Cardiac septum (tissue), 1 donor: ENCODE measurements at regions not wholly inside any gene's neighbourhood (a gene's known extent, or its start where the extent isn't known, plus 50 kb on each side); places are given as distances from the start of the nearest gene placed in this dataset.

Source experiments
- DNase-seq: peaks from one replicate; pipeline ENCODE4 v3.0.0-alpha.2; 2020; ENCODE audit warnings: low spot score
- intact Hi-C: fragments of 100-400 bp; cut with DNase I; formaldehyde crosslinking; loops from one replicate; pipeline ENCODE4 v1.14.0; 2022
- donor health status: DM: no; HTN: no; CAD: no.

DNA sequence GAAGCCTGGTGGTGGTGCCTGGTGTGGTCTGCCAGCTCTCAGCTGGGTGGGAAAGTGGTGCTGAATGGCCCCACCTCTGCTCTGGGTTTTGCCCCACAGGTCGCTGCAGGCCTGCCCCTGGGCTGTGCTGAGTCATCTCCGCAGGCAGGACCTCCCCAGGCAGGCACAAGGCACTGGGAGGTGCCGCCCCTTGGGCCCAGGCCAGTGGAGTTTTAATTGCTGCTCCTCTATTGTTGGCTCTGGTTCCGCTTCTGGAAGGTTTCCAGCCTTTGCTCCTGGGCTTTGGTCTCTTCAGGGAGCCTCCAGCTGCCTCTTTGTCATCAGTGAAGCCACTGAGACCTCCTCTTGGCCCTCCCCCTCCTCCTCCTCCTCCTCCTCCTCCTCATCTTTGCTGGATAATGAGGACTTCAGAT is 180.3 kb upstream of the GRB10 start:
- intact Hi-C loops: no loop called here
- DNase-seq: peak; percentile 87

DNA sequence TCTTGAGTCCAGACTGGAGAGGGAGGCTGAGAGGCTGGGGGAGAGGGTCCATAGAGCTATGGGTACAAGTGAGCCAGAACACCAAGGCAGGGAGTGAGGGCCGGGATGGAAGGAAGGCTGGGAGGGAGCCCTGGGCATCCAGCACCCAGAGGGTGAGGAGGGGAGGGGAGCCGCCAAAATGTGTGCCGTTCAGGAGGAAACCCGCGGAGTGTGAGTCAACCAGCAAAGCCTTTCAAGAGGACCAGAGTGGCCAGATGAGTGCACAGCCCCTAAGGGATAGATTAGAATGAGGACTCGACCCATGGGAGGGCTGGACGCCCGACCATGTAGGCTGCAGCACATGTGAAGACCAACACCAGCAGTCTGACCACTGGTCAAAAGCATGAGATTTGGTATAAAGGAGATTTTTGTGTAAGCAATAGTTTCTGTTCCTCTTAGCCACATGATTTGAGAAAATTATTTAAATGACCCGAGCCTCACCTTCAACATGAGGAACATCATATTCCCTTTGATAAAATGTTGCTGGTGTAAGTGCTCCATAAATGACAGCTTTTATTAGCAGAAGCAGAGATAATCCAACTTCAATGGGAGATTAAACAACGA is 179.7 kb upstream of the GRB10 start:
- intact Hi-C loops: no loop called here
- no peak for DNase-seq

DNA sequence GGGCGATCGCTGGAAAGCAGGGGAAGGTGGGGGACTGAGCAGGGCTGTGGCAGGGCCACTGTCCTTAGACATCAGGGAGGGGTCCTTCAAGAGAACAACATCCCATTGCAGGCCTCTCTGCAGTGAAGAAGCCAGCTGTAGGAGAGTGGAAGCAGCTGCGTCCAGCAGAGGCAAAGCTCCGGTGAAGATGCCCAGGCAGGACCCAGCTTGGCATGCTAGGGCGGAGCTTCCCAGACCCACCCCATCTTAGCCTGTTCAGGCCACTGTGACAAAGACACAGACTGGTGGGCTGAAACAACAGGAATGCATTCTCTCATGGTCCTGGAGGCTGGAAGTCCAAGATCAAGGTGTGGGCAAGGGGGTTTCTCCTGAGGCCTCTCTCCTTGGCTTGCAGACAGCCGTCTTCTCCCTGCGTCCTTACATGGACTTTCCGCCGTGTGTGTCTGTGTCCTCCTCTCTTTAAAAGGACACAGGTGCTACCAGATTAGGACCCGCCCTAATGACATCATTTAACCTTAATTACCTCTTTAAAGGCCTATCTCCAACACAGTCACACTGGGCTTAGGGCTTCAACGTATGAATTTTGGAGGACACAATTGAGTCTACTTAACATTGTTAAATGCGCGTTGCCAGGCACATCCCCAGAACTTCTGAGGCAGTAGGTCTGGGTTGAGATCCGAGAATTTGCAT is 178.1 kb upstream of the GRB10 start:
- intact Hi-C loops: no loop called here
- DNase-seq: no peak

DNA sequence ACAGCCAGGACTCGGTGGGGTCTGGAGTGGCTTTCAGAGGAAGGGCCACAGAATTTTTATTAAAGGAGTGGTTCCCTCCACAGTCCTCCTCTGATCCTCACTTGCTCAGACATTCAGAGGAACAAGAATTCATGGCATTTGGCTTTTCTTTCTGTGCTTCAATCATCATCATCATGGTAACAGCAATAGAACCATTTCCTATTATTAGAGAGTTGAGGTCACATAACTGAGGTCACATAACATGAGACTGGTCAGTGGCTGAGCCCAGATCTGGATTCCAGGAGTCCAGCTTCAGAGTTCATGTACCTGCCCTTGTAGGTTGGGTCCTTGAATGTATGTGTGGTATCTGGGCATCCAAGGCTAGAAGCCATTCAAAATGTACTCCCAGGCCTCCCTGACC is 177.3 kb upstream of the GRB10 start:
- no peak for DNase-seq
- intact Hi-C loops: loop anchor here (10.0 kb wide), 1 partner anchor 105 kb away; no protein-coding TSS in a partner anchor

DNA sequence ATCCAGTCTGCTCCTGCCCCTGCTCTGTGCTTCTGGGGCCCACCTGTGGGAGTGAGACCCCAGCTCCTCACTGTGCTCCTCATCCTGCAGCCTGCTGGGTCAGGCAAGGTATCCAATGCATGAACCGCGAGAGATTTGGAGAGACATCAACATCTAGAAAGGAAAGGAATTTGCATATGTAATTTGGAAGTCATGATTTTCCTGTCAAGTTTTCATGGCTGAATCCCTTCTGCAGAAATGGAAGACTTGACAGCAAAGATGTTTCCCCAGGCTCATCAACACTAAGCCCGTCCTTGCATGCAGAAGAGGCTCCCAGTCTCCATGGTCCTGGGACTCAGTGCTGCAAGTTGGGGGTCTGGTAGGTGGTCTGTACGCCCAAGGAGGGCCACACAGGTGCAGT is 176.9 kb upstream of the GRB10 start:
- intact Hi-C loops: loop anchor here (10.0 kb wide), 1 partner anchor 105 kb away; no protein-coding TSS in a partner anchor

GRCh38 chr7:50957855-50958254 is 175.2 kb upstream of the GRB10 start:
- intact Hi-C loops: loop anchor here (10.0 kb wide), 1 partner anchor 107 kb away; no protein-coding TSS in a partner anchor
- no peak for DNase-seq

More for the DNA sequence above, 176.9 kb upstream of the GRB10 start:
- no peak for DNase-seq

- intact Hi-C loops: loop anchor here (10.0 kb wide), 1 partner anchor 107 kb away; no protein-coding TSS in a partner anchor
These were observed 174.7 kb upstream of the GRB10 start for GRCh38 chr7:50957431-50957830.

DNA sequence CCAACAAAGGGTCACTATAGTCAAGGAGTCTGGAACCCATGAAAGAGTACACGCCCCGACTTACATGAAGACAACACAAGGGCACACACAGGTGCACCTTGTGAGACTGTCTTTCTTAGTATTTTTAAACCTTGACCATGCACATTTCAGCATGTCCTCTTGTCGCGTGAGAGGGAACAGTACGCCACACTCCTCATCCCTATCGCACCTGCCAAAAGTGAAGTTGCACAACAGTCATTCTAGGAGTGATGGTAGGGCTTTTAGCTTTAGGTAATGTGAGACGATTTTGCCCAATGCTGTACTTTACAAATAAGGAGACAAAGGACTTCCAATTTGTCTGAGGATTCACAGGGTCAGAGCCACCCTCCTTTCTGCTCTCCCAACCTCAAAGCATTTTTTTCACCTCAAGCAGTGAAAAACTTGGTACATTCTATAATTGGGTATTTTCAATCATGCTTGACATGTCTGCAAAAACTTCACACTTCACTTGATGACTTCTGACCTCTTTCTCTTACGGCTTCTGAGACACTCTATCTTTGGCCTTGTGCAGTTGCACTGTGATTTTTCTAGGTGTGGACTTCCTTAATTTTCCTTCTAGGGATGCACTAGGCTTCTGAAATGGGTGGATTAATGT is 173.9 kb upstream of the GRB10 start:
- DNase-seq: no peak
- intact Hi-C loops: loop anchor here (10.0 kb wide), 1 partner anchor 108 kb away; no protein-coding TSS in a partner anchor

More at GRCh38 chr7:50957431-50957830, 174.7 kb upstream of the GRB10 start:
- DNase-seq: no peak

GRCh38 chr7:50954716-50955115 is 172.0 kb upstream of the GRB10 start:
- intact Hi-C loops: loop anchor here (5.0 to 10.0 kb wide), 2 partner anchors 110 to 168 kb away; no protein-coding TSS in a partner anchor
- no peak for DNase-seq

DNA sequence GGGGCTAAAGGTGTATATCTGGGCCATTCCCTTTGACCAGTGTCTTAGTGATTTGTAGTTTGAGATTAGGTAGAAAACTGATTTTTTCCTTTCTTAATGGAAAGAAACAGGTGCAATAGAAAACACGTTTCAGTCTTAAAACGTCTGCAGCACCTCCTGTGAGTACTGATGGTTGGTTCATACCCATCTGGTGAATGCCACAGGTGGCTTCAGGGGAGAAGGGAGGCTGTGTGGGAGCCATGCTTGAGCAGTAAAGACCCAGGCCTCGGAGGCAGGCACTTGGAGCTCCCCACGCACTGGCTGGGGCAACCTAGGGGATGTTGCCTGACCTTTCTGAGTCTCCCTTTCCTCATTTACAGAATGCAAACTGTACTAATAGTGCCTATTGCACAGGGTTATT is 171.5 kb upstream of the GRB10 start:
- intact Hi-C loops: loop anchor here (5.0 to 10.0 kb wide), 2 partner anchors 111 to 168 kb away; no protein-coding TSS in a partner anchor
- DNase-seq: no peak

DNA sequence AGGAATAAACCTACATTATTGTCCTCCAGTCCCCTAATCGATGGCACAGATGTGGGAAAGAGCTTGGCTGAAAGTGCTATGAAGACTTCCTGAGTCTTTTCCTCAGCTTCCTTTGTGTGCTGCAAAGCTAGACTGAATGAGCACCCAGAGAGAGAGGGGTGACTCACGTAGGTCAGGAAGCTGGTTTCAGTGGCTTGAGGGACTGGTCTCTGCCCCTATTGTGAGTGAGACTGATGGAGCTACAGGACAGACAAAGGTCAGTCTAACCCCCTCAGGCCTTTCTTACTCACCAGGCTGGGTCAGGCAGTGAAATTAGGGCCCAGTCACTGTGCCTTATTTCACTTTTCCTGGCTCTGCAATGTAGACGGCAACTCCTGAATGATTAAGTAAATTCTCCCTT is 171.1 kb upstream of the GRB10 start:
- DNase-seq: no peak

GRCh38 chr7:50953303-50953702 is 170.6 kb upstream of the GRB10 start:
- intact Hi-C loops: loop anchor here (5.0 to 10.0 kb wide), 2 partner anchors 111 to 169 kb away; no protein-coding TSS in a partner anchor
- no peak for DNase-seq

More for the DNA sequence above, 171.1 kb upstream of the GRB10 start:
- intact Hi-C loops: loop anchor here (5.0 to 10.0 kb wide), 2 partner anchors 111 to 168 kb away; no protein-coding TSS in a partner anchor

DNA sequence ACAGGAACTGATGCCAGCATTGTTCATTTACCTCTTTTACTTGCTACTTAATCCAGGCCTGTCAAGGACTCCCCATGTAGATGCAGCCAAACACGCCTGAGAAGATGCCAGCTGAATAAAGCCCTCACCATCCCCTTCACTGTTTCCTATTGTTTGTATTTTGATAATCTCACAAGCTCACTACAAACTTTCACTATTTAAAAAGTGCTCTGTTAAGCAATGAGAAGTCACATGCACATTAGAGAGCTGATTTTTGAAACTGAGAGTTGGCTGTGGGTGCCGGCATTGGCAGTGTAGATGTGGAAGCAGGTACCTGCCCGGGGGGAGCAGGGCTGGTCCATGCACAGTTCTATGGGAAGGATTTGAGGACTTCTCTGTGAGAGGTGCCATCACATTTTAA is 169.8 kb upstream of the GRB10 start:
- DNase-seq: no peak
- intact Hi-C loops: loop anchor here (5.0 to 10.0 kb wide), 2 partner anchors 112 to 170 kb away; no protein-coding TSS in a partner anchor

DNA sequence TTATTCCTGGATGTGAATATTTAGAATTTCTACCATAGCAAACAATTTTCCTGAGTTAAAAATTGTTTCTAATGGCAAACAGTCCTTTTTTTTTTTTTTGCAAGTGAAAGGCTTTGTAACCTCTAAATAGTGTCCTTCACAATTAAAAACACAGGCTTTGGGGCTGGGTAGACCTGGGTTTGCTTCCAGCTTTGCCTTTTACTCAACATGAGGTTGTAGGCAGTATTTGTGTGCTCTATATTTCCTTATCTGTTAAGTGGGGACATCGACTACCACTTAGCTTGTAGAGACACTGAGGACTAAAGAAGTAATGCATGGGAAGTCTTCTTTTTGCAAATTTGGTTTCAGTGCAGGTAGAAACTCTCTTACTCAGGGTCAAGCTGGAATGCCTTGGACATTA is 169.4 kb upstream of the GRB10 start:
- intact Hi-C loops: loop anchor here (5.0 to 10.0 kb wide), 2 partner anchors 113 to 170 kb away; no protein-coding TSS in a partner anchor
- no peak for DNase-seq

- intact Hi-C loops: no loop called here
- DNase-seq: no peak
These were observed 160.8 kb upstream of the GRB10 start for GRCh38 chr7:50943482-50943881.

GRCh38 chr7:50941525-50941924 is 158.8 kb upstream of the GRB10 start:
- DNase-seq: no peak
- intact Hi-C loops: no loop called here

GRCh38 chr7:50940621-50941020 is 157.9 kb upstream of the GRB10 start:
- intact Hi-C loops: no loop called here
- DNase-seq: no peak

GRCh38 chr7:50939021-50939420 is 156.3 kb upstream of the GRB10 start:
- intact Hi-C loops: no loop called here
- DNase-seq: no peak

DNA sequence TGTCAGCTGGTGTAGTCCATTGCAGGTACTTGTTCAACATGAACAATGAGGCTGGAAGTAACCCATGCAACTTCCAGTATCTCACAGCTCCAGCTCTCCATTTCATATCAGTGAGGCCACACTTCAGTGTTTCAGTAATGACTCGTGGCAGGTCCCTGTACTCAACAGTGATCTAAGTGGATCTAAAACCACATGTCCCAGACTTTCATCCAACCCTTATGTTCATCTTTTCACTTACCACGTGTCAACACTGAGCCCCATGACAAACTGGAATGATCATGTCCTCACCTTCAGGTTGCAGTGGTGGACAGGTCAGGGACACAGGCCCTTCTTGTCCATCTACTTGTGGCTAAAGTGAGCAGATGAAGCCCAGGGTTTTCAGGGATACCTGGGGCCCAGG is 155.0 kb upstream of the GRB10 start:
- DNase-seq: no peak
- intact Hi-C loops: no loop called here

GRCh38 chr7:50926049-50926448 is 143.4 kb upstream of the GRB10 start:
- intact Hi-C loops: no loop called here
- DNase-seq: no peak
